Neural progenitor cell (in vitro differentiated cells): ENCODE measurements at regions not wholly inside any gene's neighbourhood (a gene's known extent, or its start where the extent isn't known, plus 50 kb on each side); places are given as distances from the start of the nearest gene placed in this dataset.

Experiments
- DNase-seq: peaks from one replicate; pipeline ENCODE4 v3.0.0-alpha.2; 2016; ENCODE audit warnings: low spot score
- H2AFZ ChIP-seq: fragments of 200-600 bp; sonication (generic); replicated peaks from 2 replicates; pipeline ENCODE4 v1.6.1; 2016; ENCODE audit warnings: antibody characterized with exemption
- H3F3A ChIP-seq: fragments of 200-600 bp; sonication (generic); 2 replicates; pipeline ENCODE4 v1.6.1; 2016; ENCODE audit warnings: antibody characterized with exemption, low read depth
- H3K27ac ChIP-seq: fragments of 200-600 bp; sonication (generic); 2 replicates; pipeline ENCODE4 v1.5.1; 2016; ENCODE audit warnings: mild to moderate bottlenecking
- H3K27me3 ChIP-seq: fragments of 200-600 bp; sonication (generic); 2 replicates; pipeline ENCODE4 v1.6.1; 2016; ENCODE audit warnings: mild to moderate bottlenecking, moderate library complexity
- H3K36me3 ChIP-seq: fragments of 200-600 bp; sonication (generic); 2 replicates; pipeline ENCODE4 v1.5.1; 2016
- H3K4me1 ChIP-seq: fragments of 200-600 bp; sonication (generic); 2 replicates; pipeline ENCODE4 v1.6.1; 2016; ENCODE audit warnings: mixed run types
- H3K4me2 ChIP-seq: fragments of 200-600 bp; sonication (generic); 2 replicates; pipeline ENCODE4 v1.6.1; 2016
- H3K4me3 ChIP-seq: fragments of 200-600 bp; sonication (generic); 2 replicates; pipeline ENCODE4 v1.5.1; 2016
- H3K79me2 ChIP-seq: fragments of 200-600 bp; sonication (generic); 2 replicates; pipeline ENCODE4 v1.6.1; 2016; ENCODE audit warnings: low read depth
- H3K9ac ChIP-seq: fragments of 200-600 bp; sonication (generic); 2 replicates; pipeline ENCODE4 v1.6.1; 2016
- H3K9me3 ChIP-seq: fragments of 200-600 bp; sonication (generic); 2 replicates; pipeline ENCODE4 v1.5.1; 2016; ENCODE audit warnings: low read depth
- H4K20me1 ChIP-seq: fragments of 200-600 bp; sonication (generic); 2 replicates; pipeline ENCODE4 v1.6.1; 2016; ENCODE audit warnings: low read depth
- H3K27ac Mint-ChIP-seq: 3 replicates; pipeline ENCODE4 v1.8.0; 2021; ENCODE audit warnings: mixed read lengths
- H3K27me3 Mint-ChIP-seq: 2 replicates; pipeline ENCODE4 v1.8.0; 2022; ENCODE audit warnings: low read depth, mild to moderate bottlenecking, inconsistent platforms, moderate library complexity, mixed read lengths; ENCODE audit not compliant: insufficient read depth
- H3K36me3 Mint-ChIP-seq: 3 replicates; pipeline ENCODE4 v1.8.0; 2021; ENCODE audit warnings: mixed read lengths
- H3K4me1 Mint-ChIP-seq: 3 replicates; pipeline ENCODE4 v1.8.0; 2021; ENCODE audit warnings: mixed read lengths
- H3K4me3 Mint-ChIP-seq: 3 replicates; pipeline ENCODE4 v1.8.0; 2021; ENCODE audit warnings: mild to moderate bottlenecking, moderate library complexity, mixed read lengths
- H3K9me3 Mint-ChIP-seq: 3 replicates; pipeline ENCODE4 v1.8.0; 2020; ENCODE audit warnings: mixed read lengths
- EZH2 ChIP-seq: fragments of 200-600 bp; sonication (generic); IDR thresholded peaks from 2 replicates; pipeline ENCODE4 v1.6.1; 2017; ENCODE audit warnings: antibody characterized with exemption, mild to moderate bottlenecking, moderate library complexity
- EZH2phosphoT487 ChIP-seq: fragments of 200-600 bp; sonication (generic); IDR thresholded peaks from 2 replicates; pipeline ENCODE4 v1.6.1; 2017; ENCODE audit warnings: antibody characterized with exemption
- TF ChIP-seq, protein P1 (sequence below): fragments of 200-600 bp; sonication (generic); IDR thresholded peaks from 2 replicates; pipeline ENCODE4 v1.5.1; 2017; ENCODE audit warnings: antibody characterized with exemption, mild to moderate bottlenecking

DNA sequence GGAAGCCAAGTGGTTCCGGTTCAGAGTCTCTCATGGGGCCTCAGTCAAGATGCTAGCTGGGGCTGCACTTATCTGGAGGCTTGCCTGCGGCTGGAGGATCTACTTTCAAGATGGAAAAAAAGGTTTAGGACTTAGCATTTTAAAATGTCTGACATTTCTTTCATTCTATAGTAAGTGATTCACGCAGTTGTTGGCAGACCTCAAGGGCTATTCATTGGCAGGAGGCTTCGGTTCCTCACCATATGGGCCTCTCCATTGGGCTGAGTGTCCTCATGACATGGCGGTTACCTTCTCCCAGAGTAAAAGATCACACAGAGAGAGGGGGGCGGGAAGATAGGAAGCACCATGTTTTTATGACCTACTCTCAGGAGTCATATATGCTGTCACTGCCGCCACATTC lies 298.0 kb upstream of the PLET1 start:
- no peaks in the 10 kb centered on the region for H3K9me3 ChIP-seq
- Mint-ChIP-seq H3K9me3 (no peaks in the 10 kb centered on the region), H3K4me1 (no peaks in the 10 kb centered on the region)

DNA sequence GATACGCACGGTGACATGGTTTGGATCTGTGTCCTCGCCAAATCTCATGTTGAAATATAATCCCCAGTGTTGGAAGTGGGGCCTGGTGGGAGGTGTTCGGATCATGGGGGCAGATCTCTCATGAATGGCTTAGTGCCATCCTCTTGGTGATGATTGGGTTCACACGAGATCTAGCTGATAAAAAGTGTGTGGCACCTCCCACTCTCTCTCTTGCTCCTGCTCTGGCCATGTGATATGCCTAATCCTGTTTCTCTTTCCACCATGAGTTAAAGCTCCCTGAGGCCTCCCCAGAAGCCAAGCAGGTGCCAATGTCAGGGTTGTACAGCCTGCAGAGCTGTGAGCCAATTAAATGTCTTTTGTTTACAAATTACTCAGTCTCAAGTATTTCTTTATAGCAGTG lies 303.1 kb upstream of the PLET1 start:
- no peaks in the 10 kb centered on the region for H3F3A ChIP-seq
- Mint-ChIP-seq H3K4me3 (no peak overlapping the region), H3K27ac (no peak overlapping the region), H3K36me3 (no peaks in the 10 kb centered on the region), H3K9me3 (no peaks in the 10 kb centered on the region), H3K4me1 (peaks cover 8% of the 10 kb centered on the region), H3K27me3 (peaks cover 4% of the 10 kb centered on the region)
- H3K4me3 ChIP-seq, result no peak overlapping the region
- H3K36me3 ChIP-seq, result no peaks in the 10 kb centered on the region
- H3K79me2 ChIP-seq, result no peaks in the 10 kb centered on the region
- DNase-seq, result no peak
- H3K4me1 ChIP-seq, result peaks cover 6% of the 10 kb centered on the region
- H3K4me2 ChIP-seq, result no peak overlapping the region
- TF ChIP-seq EZH2, result no peak
- TF ChIP-seq, protein P1, sequence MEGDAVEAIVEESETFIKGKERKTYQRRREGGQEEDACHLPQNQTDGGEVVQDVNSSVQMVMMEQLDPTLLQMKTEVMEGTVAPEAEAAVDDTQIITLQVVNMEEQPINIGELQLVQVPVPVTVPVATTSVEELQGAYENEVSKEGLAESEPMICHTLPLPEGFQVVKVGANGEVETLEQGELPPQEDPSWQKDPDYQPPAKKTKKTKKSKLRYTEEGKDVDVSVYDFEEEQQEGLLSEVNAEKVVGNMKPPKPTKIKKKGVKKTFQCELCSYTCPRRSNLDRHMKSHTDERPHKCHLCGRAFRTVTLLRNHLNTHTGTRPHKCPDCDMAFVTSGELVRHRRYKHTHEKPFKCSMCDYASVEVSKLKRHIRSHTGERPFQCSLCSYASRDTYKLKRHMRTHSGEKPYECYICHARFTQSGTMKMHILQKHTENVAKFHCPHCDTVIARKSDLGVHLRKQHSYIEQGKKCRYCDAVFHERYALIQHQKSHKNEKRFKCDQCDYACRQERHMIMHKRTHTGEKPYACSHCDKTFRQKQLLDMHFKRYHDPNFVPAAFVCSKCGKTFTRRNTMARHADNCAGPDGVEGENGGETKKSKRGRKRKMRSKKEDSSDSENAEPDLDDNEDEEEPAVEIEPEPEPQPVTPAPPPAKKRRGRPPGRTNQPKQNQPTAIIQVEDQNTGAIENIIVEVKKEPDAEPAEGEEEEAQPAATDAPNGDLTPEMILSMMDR, result no peak
- TF ChIP-seq EZH2phosphoT487, result no peak
- no peaks in the 10 kb centered on the region for H4K20me1 ChIP-seq
- no peak overlapping the region for H2AFZ ChIP-seq
- H3K9ac ChIP-seq, result no peak overlapping the region
- H3K27ac ChIP-seq, result no peak overlapping the region
- no peaks in the 10 kb centered on the region for H3K9me3 ChIP-seq
- H3K27me3 ChIP-seq, result no peaks in the 10 kb centered on the region

More for the DNA sequence above, 298.0 kb upstream of the PLET1 start:
- Histone ChIP-seq H3K4me3 (no peak overlapping the region), H3K27ac (no peak overlapping the region), H3K79me2 (no peaks in the 10 kb centered on the region), H4K20me1 (no peaks in the 10 kb centered on the region), H3F3A (no peaks in the 10 kb centered on the region), H3K4me2 (no peak overlapping the region), H3K9ac (no peak overlapping the region), H2AFZ (no peak overlapping the region), H3K4me1 (no peaks in the 10 kb centered on the region), H3K36me3 (no peaks in the 10 kb centered on the region), H3K27me3 (no peaks in the 10 kb centered on the region)
- no peaks in the 10 kb centered on the region for H3K36me3 Mint-ChIP-seq
- DNase-seq, result no peak
- no peak overlapping the region for H3K27ac Mint-ChIP-seq
- H3K27me3 Mint-ChIP-seq, result peaks cover 2% of the 10 kb centered on the region
- TF ChIP-seq EZH2phosphoT487 (no peak), EZH2 (no peak)
- TF ChIP-seq, protein P1, result no peak
- H3K4me3 Mint-ChIP-seq, result no peak overlapping the region

DNA sequence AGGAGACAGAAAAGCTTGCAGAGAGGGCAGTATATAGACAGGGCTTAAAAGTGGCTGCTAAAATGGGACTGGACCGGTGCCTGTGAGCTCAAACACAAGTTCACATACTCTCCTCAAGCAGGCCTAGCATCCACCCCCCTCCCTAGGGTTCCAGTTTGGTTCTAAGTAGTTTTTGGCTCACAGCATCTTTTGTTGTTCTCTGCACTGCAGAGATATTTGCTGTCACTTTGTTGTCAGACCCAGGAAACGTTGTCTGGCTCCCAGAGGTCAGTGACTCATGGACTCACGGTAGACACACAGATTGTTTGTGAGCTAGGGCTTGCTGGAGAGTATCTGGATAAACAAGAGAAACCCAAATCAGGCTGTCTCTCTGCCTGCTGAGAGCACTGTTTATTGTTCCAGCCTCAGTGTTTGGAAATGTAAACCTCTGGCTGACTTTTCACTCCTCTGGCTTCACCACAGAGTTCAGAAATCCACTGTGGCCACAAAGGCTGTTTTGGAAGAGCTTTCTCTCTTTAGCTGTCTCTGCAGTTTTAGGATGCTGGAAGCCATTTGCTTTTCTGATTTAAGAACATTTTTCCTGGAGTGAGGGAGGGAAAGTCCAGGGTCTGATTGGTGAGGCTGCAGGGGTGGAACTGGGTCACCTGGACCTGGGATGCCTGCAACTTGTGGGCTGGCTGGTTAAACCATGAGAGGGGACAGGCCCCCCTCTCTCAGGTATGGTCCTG lies 303.7 kb upstream of the PLET1 start:
- Histone ChIP-seq H3K9me3 (no peaks in the 10 kb centered on the region), H3K79me2 (no peaks in the 10 kb centered on the region), H2AFZ (peak overlapping the region; percentile 15), H4K20me1 (no peaks in the 10 kb centered on the region), H3K4me2 (no peak overlapping the region), H3K9ac (no peak overlapping the region), H3K27me3 (no peaks in the 10 kb centered on the region), H3K4me1 (peaks cover 6% of the 10 kb centered on the region), H3K4me3 (no peak overlapping the region), H3F3A (no peaks in the 10 kb centered on the region), H3K27ac (no peak overlapping the region), H3K36me3 (no peaks in the 10 kb centered on the region)
- DNase-seq, result no peak
- Mint-ChIP-seq H3K36me3 (no peaks in the 10 kb centered on the region), H3K27me3 (peaks cover 4% of the 10 kb centered on the region), H3K27ac (peak overlapping the region; percentile 45), H3K4me1 (peaks cover 8% of the 10 kb centered on the region), H3K9me3 (no peaks in the 10 kb centered on the region), H3K4me3 (no peak overlapping the region)
- TF ChIP-seq, protein P1, result no peak
- no peak for TF ChIP-seq EZH2
- TF ChIP-seq EZH2phosphoT487, result no peak
